Adrenal gland (tissue), 9 donors: ENCODE measurements at regions not wholly inside any gene's neighbourhood (a gene's known extent, or its start where the extent isn't known, plus 50 kb on each side); places are given as distances from the start of the nearest gene placed in this dataset.

ENCODE experiments used
- DNase-seq, 7 donors: peaks; one replicate each; pipeline ENCODE4 v3.0.0-alpha.2; 2019 to 2020
- H3K27ac ChIP-seq, 5 donors: fragments of 200-600 bp; sonication (generic) in 4 of 5; 1 replicate in 3 of 5; 2 replicates in 2 of 5; pipeline versions ENCODE4 v1.5.1 to v1.8.0; 2016 to 2020; ENCODE audit warnings: mild to moderate bottlenecking in 1 of 5
- H3K27me3 ChIP-seq: fragments of 200-600 bp; 2 replicates; pipeline ENCODE4 v1.8.0; 2021
- H3K36me3 ChIP-seq, 2 donors: fragments of 200-600 bp; replicated peaks in 1 of 2; 1 replicate in 1 of 2; 2 replicates in 1 of 2; pipeline versions ENCODE4 v1.5.1 to v1.8.0; 2018 to 2022
- H3K4me1 ChIP-seq, 2 donors: fragments of 200-600 bp; replicated peaks in 1 of 2; 1 replicate in 1 of 2; 2 replicates in 1 of 2; pipeline versions ENCODE4 v1.5.1 to v1.8.0; 2018 to 2021
- H3K4me3 ChIP-seq, 4 donors: fragments of 200-600 bp; sonication (generic) in 3 of 4; one replicate each; pipeline ENCODE4 v1.5.1; 2016 to 2018
- H3K9me3 ChIP-seq, 3 donors: fragments of 200-600 bp; sonication (generic) in 1 of 3; replicated peaks in 1 of 3; 1 replicate in 2 of 3; 2 replicates in 1 of 3; pipeline versions ENCODE4 v1.5.1 to v1.8.0; 2016 to 2021
- POLR2A ChIP-seq, 2 donors: fragments of 450-650 bp; IDR thresholded peaks; one replicate each; pipeline ENCODE4 v1.6.1; 2017; ENCODE audit warnings: antibody characterized with exemption in 2 of 2, mild to moderate bottlenecking in 2 of 2, moderate library complexity in 1 of 2
- WGBS, 4 donors: extraction: QIAGEN DNeasy Blood & Tissue Kit in 2 of 4; methylation state at CpG; one replicate each; pipeline versions ENCODE4 v1.1.5 to v1.1.7; 2013 to 2017; 5-methylcytosine and 5-hydroxymethylcytosine counted together
- intact Hi-C, 2 donors: fragments of 100-400 bp; cut with DNase I; formaldehyde crosslinking; loops; one replicate each; pipeline versions ENCODE4 v1.14.1 to v1.15.0; 2022 to 2023
- TF ChIP-seq, protein P1 (sequence below), 6 experiments: fragments of 450-650 bp in 4 of 6; fragments of 200-600 bp in 2 of 6; sonication (generic) in 1 of 6; IDR thresholded peaks; 1 replicate in 5 of 6; 2 replicates in 1 of 6; pipeline versions ENCODE4 v1.5.1 to v1.8.0; 2016 to 2021; ENCODE audit warnings: antibody characterized with exemption in 6 of 6, mild to moderate bottlenecking in 2 of 6, moderate library complexity in 1 of 6
- donor health status: healthy with polysubstance abuse.
- donor health status: Bipolar disorder and iron deficiency.
- donor health status: DM: yes; HTN: yes; CAD: no.
- donor health status: DM: no; HTN: no; CAD: no.
- donor health status: DM: no; HTN: no; CAD: no.

GRCh38 chr17:79490530-79490929 lies 120.3 kb downstream of the RBFOX3 start:
- Histone ChIP-seq H3K27me3 (peaks cover 4% of the 10 kb centered on the region), H3K36me3 (no peaks in the 10 kb centered on the region), H3K27ac (no peak overlapping the region), H3K4me3 (no peak overlapping the region), H3K4me1 (no peaks in the 10 kb centered on the region), H3K9me3 (no peaks in the 10 kb centered on the region)
- 44 to 50% (median 47%) methylated on average over 1 of the region's 1 CpG for WGBS, 4 donors
- intact Hi-C loops, result no loop called here
- DNase-seq, result no peak
- no peak for TF ChIP-seq POLR2A (IDR thresholded peaks at IDR 0.05)
- TF ChIP-seq, protein P1, sequence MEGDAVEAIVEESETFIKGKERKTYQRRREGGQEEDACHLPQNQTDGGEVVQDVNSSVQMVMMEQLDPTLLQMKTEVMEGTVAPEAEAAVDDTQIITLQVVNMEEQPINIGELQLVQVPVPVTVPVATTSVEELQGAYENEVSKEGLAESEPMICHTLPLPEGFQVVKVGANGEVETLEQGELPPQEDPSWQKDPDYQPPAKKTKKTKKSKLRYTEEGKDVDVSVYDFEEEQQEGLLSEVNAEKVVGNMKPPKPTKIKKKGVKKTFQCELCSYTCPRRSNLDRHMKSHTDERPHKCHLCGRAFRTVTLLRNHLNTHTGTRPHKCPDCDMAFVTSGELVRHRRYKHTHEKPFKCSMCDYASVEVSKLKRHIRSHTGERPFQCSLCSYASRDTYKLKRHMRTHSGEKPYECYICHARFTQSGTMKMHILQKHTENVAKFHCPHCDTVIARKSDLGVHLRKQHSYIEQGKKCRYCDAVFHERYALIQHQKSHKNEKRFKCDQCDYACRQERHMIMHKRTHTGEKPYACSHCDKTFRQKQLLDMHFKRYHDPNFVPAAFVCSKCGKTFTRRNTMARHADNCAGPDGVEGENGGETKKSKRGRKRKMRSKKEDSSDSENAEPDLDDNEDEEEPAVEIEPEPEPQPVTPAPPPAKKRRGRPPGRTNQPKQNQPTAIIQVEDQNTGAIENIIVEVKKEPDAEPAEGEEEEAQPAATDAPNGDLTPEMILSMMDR (IDR thresholded peaks at IDR 0.05), result no peak

DNA sequence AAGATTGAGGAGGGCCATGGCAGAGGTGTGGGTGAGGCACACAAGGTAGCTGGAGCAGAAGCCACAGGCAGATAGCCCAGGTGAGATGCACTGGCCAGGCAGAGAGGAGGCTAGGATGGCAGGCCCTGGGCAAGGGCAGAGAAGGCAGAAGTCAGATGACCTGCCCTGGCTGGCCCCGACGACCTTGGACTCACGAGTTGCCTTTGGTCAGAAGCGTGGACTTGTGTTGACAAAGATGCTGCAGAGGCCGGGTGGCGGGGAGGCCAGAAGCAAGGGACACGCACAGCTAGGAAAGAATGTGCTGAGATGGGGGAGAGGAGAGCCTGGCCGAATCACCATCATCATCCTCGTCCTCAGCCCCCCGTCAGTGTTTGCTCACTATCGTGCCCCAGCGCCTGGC lies 123.7 kb downstream of the RBFOX3 start:
- no peak for DNase-seq
- Histone ChIP-seq H3K4me1 (no peaks in the 10 kb centered on the region), H3K9me3 (no peaks in the 10 kb centered on the region), H3K27ac (no peak overlapping the region), H3K27me3 (peaks cover 22% of the 10 kb centered on the region), H3K36me3 (no peaks in the 10 kb centered on the region), H3K4me3 (no peak overlapping the region)
- TF ChIP-seq, protein P1 (IDR thresholded peaks at IDR 0.05), result no peak
- no peak for TF ChIP-seq POLR2A (IDR thresholded peaks at IDR 0.05)
- intact Hi-C loops, result no loop called here
- WGBS, 4 donors, result 80 to 86% (median 82%) methylated on average over 12 of the region's 12 CpGs

- no peaks in the 10 kb centered on the region for H3K4me1 ChIP-seq
- H3K4me3 ChIP-seq, result no peak overlapping the region
- no peaks in the 10 kb centered on the region for H3K9me3 ChIP-seq
- TF ChIP-seq, protein P1 (IDR thresholded peaks at IDR 0.05), result no peak
- TF ChIP-seq POLR2A (IDR thresholded peaks at IDR 0.05), result no peak
- intact Hi-C loops, result no loop called here
- no peak for DNase-seq
- H3K27ac ChIP-seq, result no peak overlapping the region
- peaks cover 26% of the 10 kb centered on the region for H3K27me3 ChIP-seq
- H3K36me3 ChIP-seq, result no peaks in the 10 kb centered on the region
- WGBS, 4 donors, result 55 to 59% (median 57%) methylated on average over 15 to 17 of the region's 17 CpGs
These were observed 124.9 kb downstream of the RBFOX3 start for GRCh38 chr17:79485991-79486390.

DNA sequence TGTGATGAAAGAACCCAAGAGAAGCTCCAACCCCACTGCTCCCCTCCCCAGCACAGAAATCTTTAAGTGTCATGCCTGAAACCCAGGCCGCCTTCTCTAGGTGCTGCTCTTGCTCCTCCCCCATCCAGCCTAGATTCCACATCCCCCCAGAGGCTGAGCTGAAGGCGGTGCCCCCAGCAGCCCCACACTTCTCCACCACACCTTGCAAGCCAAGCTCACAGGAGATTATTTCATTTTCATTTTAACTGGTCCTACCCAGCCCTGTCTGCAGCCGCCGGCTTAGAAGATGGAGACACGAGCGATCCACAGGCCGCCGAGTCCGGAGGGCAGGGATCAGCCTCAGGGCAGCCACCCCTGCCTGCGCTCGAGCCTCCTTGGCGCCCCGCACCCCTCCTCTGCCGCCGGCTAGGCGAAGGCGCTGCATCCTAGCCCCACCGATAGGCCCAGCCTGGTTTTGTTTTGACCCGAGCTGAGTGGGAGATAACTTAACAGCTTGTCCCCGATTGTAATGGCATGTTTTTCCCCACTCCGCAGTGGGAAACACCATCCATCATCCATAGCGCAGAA lies 125.3 kb downstream of the RBFOX3 start:
- intact Hi-C loops, result no loop called here
- peaks cover 26% of the 10 kb centered on the region for H3K27me3 ChIP-seq

More for the DNA sequence above, 125.3 kb downstream of the RBFOX3 start:
- 51 to 75% (median 59%) methylated on average over 21 to 22 of the region's 22 CpGs for WGBS, 4 donors
- TF ChIP-seq, protein P1 (IDR thresholded peaks at IDR 0.05), result no peak
- no peak for TF ChIP-seq POLR2A (IDR thresholded peaks at IDR 0.05)
- no peak overlapping the region for H3K27ac ChIP-seq
- H3K36me3 ChIP-seq, result no peaks in the 10 kb centered on the region
- no peak for DNase-seq
- H3K4me3 ChIP-seq, result no peak overlapping the region
- no peaks in the 10 kb centered on the region for H3K4me1 ChIP-seq
- no peaks in the 10 kb centered on the region for H3K9me3 ChIP-seq
